GM12878 (cell line): ENCODE measurements at regions not wholly inside any gene's neighbourhood (a gene's known extent, or its start where the extent isn't known, plus 50 kb on each side); places are given as distances from the start of the nearest gene placed in this dataset.

Experiments
- CTCF ChIP-seq, 3 experiments: IDR thresholded peaks in 2 of 3; conservative IDR thresholded peaks in 1 of 3; 2 replicates each; pipeline ENCODE4 v1.5.1; 2011; ENCODE audit warnings: low read depth in 3 of 3, low read length in 3 of 3, mild to moderate bottlenecking in 3 of 3, control low read depth in 2 of 3, moderate library complexity in 2 of 3, inconsistent platforms in 1 of 3, mixed read lengths in 1 of 3; ENCODE audit not compliant: control insufficient read depth in 2 of 3, insufficient read depth in 1 of 3; ENCODE audit errors: extremely low read depth in 1 of 3
- YY1 ChIP-seq: IDR thresholded peaks from 2 replicates; pipeline ENCODE4 v1.6.1; 2011; ENCODE audit warnings: low read depth, mild to moderate bottlenecking, low read length

GRCh38 chr6:144969602-144970272, 684.6 kb downstream of the UTRN start:
- TF ChIP-seq CTCF (IDR thresholded peaks at IDR 0.05 in 2 of 3, conservative IDR thresholded peaks at IDR 0.05 in 1 of 3; ENCODE audit: control insufficient read depth in 2 of 3, extremely low read depth in 1 of 3, insufficient read depth in 1 of 3, low read depth in 3 of 3, low read length in 3 of 3) (no peak), YY1 (no peak)
